ENCODE measurements at regions not wholly inside any gene's neighbourhood (a gene's known extent, or its start where the extent isn't known, plus 50 kb on each side); places are given as distances from the start of the nearest gene placed in this dataset.

- no peak overlapping the region for H3K56ac ChIP-seq (replicated peaks; ENCODE audit: insufficient read length, low read depth, low read length)
- no peak overlapping the region for H2BK120ac ChIP-seq (replicated peaks; ENCODE audit: low read depth, low read length)
- H4K91ac ChIP-seq (replicated peaks; ENCODE audit: insufficient read length, low read length), result no peak overlapping the region
- H2AK5ac ChIP-seq (ENCODE audit: low read depth, low read length), result no peak overlapping the region
- H3K9ac ChIP-seq (replicated peaks in 1 of 4; ENCODE audit: extremely low read depth in 1 of 4, low read depth in 3 of 4, low read length in 3 of 4), result no peak overlapping the region
- TF ChIP-seq EGR1 (IDR thresholded peaks at IDR 0.05; ENCODE audit: borderline replicate concordance, low read depth, low read length) (no peak), JUND (IDR thresholded peaks at IDR 0.05; ENCODE audit: low read length) (no peak), YY1 (IDR thresholded peaks at IDR 0.05; ENCODE audit: low read depth, low read length) (no peak), RAD21 (IDR thresholded peaks at IDR 0.05 in 1 of 2, conservative IDR thresholded peaks at IDR 0.05 in 1 of 2; ENCODE audit: low read depth in 2 of 2, low read length in 2 of 2) (no peak), TEAD4 (IDR thresholded peaks at IDR 0.05; ENCODE audit: low read depth, low read length) (no peak), RBBP5 (IDR thresholded peaks at IDR 0.05; ENCODE audit: borderline replicate concordance, low read depth, low read length) (no peak)
- no peak overlapping the region for H3K23ac ChIP-seq (ENCODE audit: insufficient read length)
- WGBS, 2 experiments (ENCODE audit: extremely low coverage in 1 of 2, insufficient coverage in 1 of 2, insufficient read length in 1 of 2, insufficient replicate concordance in 2 of 2, low coverage in 1 of 2, low lambda C conversion rate in 2 of 2, missing lambda C conversion rate in 1 of 2), result 89% methylated on average over 3 of the region's 3 CpGs; no CpG with 5 or more reads in 1 of the 2 experiments
- no peak overlapping the region for H4K5ac ChIP-seq (ENCODE audit: insufficient read length, low read depth, low read length)
- H2BK12ac ChIP-seq (ENCODE audit: low read depth, low read length), result no peak overlapping the region
- H3K36me3 ChIP-seq (ENCODE audit: control insufficient read depth in 2 of 4, insufficient read depth in 4 of 4, low read length in 3 of 4), result no peaks in the 10 kb centered on the region
- H3K4ac ChIP-seq (replicated peaks; ENCODE audit: insufficient read length, low read depth, low read length), result no peak overlapping the region
- H3K18ac ChIP-seq (ENCODE audit: extremely low read depth, low read length), result no peak overlapping the region
- no peak overlapping the region for H3K14ac ChIP-seq (ENCODE audit: insufficient read length)
- H3K27me3 ChIP-seq (replicated peaks in 1 of 4; ENCODE audit: control insufficient read depth in 3 of 4, extremely low read depth in 1 of 4, insufficient read depth in 3 of 4, low read length in 3 of 4), result no peaks in the 10 kb centered on the region
- H3K4me3 ChIP-seq (ENCODE audit: extremely low read depth in 1 of 4, insufficient read depth in 2 of 4, low read depth in 3 of 4, low read length in 4 of 4), result no peak overlapping the region
- H3K79me1 ChIP-seq (ENCODE audit: low read depth, low read length), result no peaks in the 10 kb centered on the region
- H2BK20ac ChIP-seq (ENCODE audit: low read length), result no peak overlapping the region
- ChIA-PET CTCF (ENCODE audit: partially characterized antibody) (interaction anchor here (1.0 to 2.3 kb wide), 4 partner anchors 8 to 166 kb away, joined by 3 to 13 read pairs (median 6); no protein-coding TSS in a partner anchor), POLR2A (ENCODE audit: partially characterized antibody) (interaction anchor here (1.0 kb wide), 1 partner anchor 12 kb away, joined by 3 read pairs; no protein-coding TSS in a partner anchor)
- FAIRE-seq (no peak), DNase-seq (ENCODE audit: low read depth in 1 of 2, low spot score in 2 of 2) (no peak)
- no peak overlapping the region for H2BK15ac ChIP-seq (ENCODE audit: low read length)
- H3K27ac ChIP-seq (ENCODE audit: low read depth, low read length), result no peak overlapping the region
- no peaks in the 10 kb centered on the region for H3K4me1 ChIP-seq (replicated peaks in 1 of 4; ENCODE audit: control insufficient read depth in 3 of 4, insufficient read depth in 4 of 4, low read length in 3 of 4)
- no peak overlapping the region for H4K8ac ChIP-seq (ENCODE audit: extremely low read depth, insufficient read depth, low read length)
- H2BK5ac ChIP-seq (ENCODE audit: low read depth, low read length), result no peak overlapping the region
- H2AFZ ChIP-seq (ENCODE audit: low read length), result no peak overlapping the region
- H3K79me2 ChIP-seq (ENCODE audit: control insufficient read depth in 1 of 2, insufficient read depth in 2 of 2, low read length in 2 of 2), result no peaks in the 10 kb centered on the region
- H3K4me2 ChIP-seq (ENCODE audit: insufficient read depth in 1 of 2, low read depth in 2 of 2, low read length in 2 of 2), result no peak overlapping the region
- H4K20me1 ChIP-seq (replicated peaks in 1 of 2; ENCODE audit: control insufficient read depth in 1 of 2, insufficient read depth in 2 of 2, low read length in 2 of 2), result no peaks in the 10 kb centered on the region
- no peaks in the 10 kb centered on the region for H3K23me2 ChIP-seq (ENCODE audit: low read depth, low read length)
- H3K9me3 ChIP-seq (ENCODE audit: insufficient read depth in 2 of 2, low read depth in 1 of 2, low read length in 1 of 2), result no peaks in the 10 kb centered on the region
Observed at GRCh38 chr7:26535483-26536007, 243.9 kb downstream of the SNX10 start.
